ENCODE measurements at regions not wholly inside any gene's neighbourhood (a gene's known extent, or its start where the extent isn't known, plus 50 kb on each side); places are given as distances from the start of the nearest gene placed in this dataset.

DNA sequence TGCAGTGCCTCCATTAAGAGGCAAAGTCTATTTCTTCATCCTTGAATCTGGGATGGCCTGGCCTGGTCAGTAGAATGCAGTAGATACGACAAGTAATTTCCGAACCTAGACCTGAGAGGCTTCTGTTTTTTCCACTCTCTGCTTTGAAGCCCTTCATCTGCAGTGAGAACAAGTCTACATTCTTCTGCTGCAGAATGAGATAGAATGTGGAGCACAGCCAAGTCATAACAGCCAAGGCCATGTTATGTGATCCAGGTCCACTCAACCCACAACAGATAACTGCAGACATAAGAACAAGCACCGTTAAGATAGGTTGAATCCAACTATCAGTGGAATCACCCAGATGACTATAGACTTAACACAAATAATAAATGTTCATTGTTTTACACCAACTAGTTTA, 1297.7 kb downstream of the C4orf33 start:
- no peak for DNase-seq

GRCh38 chr4:130395871-130396270, 1299.9 kb downstream of the C4orf33 start:
- DNase-seq, result no peak

DNA sequence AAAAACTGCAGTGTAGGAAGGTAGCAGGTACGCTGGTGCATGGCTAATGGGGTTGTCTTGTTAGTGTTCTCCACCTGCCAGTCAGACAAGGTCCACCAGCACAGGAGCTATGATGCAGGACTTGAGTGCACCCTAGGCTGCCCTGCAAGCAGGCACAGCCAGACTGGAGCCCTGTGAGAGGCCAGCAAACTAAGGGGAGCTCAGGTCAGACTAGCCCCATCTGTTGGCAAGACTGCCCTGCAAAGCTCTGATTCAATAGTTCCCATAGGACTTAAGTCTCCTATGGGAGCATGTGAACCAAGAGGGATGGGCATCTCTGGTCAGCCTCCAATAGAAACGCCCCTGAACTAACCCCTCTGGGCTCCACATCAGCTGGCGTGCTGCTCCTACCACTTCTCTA, 1307.3 kb downstream of the C4orf33 start:
- no peak for DNase-seq

DNA sequence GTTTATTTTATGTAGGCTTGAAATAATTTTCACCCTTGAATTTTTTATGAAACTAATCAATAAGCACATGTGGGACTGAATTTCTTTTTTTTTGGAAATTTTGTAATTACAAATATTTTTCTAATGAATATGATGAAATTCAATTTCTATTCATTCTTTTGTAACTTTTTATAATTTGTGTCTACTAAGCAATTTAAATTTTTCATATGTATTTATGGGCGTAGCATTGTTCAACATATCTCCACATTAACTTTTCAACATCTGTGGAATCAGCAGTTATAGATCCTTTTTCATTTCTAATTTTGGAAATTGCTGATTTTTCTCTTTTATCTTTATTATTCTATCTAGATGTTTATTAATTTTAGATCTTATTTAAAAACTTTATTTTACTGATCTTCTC, 1320.3 kb downstream of the C4orf33 start:
- DNase-seq, result no peak

GRCh38 chr4:130419211-130419975, 1323.4 kb downstream of the C4orf33 start:
- DNase-seq, result no peak

GRCh38 chr4:130422261-130422660, 1326.3 kb downstream of the C4orf33 start:
- no peak for DNase-seq

DNA sequence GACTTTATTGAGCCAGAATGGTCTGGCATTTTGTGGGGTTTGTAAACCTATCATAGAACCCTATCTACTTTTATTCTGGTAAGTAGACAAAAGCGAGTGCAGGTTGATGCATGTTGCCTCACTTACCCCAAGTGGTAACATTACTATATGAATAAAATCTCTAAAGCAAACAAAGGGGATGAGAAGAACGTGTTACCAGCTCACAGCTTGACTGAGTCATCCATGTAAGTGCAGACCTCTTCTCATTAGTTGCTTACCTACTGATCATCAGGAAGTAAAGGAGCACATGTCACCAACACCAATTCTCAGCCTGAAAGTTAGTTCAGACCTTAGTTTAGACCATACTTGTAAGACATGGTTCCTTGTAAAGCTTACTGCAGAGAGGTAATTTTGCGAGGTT, 1328.3 kb downstream of the C4orf33 start:
- DNase-seq, result no peak

GRCh38 chr4:130432289-130432688, 1336.3 kb downstream of the C4orf33 start:
- no peak for DNase-seq

- no peak for DNase-seq
These were observed 1353.8 kb downstream of the C4orf33 start for GRCh38 chr4:130449741-130450140.

GRCh38 chr4:130468340-130468739, 1372.4 kb downstream of the C4orf33 start:
- no peak for DNase-seq

DNA sequence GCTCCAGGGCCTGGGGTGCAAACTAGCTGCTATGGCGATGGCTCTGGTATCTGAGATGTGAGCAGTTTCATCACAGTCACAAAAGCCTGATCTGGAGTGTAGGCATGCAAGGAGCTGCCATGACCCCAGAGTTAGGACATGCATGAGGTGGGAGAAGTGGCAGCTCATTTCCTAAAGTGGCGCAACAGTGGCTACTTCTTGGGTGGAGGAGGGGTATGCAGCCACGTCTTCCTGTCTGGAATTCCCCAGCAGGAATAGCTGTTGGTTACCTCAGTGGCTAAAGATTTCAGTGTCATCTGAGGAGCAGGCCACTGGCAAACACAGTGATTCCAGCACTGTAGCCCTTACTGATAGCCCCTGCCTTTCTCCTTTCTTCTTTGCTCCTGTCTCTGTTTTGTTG, 1382.5 kb downstream of the C4orf33 start:
- no peak for DNase-seq

- DNase-seq, result no peak
These were observed 1383.1 kb downstream of the C4orf33 start for GRCh38 chr4:130479020-130479419.

DNA sequence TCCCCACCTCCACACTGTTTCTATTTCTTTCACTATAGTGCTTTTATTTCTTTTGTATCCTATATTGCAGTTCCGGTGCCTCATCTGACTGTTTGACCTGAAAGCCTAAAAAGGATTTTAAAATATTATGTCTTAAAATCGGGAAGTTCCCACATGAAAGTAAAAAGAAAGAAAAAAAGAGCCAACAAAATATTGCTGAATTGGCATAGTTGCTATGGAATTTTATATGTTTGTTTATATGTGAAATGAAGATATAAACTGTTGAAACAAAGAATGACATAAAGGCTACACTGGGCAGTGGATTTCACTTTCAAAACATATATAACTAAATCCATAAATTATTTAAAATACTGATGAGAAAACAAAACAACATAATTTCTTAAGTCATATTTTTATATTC, 1383.7 kb downstream of the C4orf33 start:
- no peak for DNase-seq

DNA sequence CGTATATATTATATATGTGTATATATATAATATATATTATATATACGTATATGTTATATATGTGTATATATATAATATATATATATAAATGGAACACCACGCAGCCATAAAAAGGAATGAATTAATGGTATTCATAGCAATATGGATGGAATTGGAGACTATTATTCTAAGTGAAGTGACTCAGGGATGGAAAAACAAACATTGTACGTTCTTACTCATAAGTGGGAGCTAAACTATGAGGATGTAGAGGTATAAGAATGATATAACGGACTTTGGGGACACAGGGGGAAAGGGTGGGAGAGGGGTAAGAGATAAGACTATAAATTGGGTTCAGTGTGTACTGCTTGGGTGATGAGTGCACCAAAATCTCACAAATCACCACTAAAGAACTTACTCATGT, 1388.9 kb downstream of the C4orf33 start:
- DNase-seq, result no peak

DNA sequence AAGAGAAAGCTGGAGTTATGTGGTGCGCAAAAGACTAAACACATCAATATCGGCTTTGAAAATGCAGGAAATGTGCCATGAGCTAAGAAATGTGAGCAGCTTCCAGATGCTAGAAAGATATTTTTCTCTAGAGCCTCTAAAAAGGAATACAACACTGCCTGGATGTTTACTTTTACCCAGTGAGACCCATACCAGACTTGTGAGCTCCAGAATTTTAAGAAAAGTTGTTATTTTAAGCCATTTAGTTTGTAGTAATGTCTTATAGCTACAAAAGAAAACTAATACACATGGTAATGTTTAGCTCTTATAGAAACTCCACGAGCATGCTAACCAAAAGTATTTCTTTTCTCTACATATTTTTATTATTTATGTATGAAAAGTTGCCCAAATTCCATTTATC, 1389.4 kb downstream of the C4orf33 start:
- no peak for DNase-seq

- DNase-seq, result no peak
These were observed 1390.2 kb downstream of the C4orf33 start for GRCh38 chr4:130486186-130486585.

- DNase-seq, result no peak
These were observed 1390.9 kb downstream of the C4orf33 start for GRCh38 chr4:130486841-130487240.

DNA sequence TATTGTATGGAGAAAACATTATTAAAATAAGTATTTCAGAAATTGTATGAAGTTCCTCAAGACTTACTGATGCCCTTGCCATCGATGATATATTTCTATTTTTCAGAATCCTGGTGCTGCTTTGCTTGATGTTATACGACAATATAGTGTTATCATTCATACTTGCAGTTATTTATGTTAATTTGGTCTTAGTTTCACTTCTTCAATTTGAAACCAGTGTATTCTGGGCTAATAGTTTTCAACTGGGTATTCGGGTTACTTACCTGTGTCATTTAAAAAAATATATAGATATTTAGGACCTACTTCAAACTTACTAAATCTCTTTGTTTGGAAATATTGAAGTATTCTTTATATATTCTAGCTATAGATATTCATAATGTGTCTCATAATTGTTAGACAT, 1414.7 kb downstream of the C4orf33 start:
- no peak for DNase-seq

DNA sequence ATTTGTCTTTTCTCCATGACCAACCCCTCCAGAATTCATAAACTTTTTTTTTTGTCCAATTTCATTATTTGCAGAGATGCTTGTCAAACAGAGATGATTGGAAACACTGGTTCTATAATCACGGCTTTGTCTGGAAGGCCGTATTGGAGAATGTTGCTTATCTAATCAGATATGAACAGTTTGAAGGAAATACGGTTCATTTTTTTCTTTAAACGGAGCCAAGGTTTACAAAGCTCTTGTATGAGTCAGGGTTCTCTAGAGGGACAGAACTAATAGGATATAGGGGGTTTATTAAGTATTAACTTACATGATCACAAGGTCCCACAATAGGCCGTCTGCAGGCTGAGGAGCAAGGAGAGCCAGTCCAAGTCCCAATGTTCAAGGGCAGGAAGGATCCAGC, 1415.8 kb downstream of the C4orf33 start:
- DNase-seq, result no peak

DNA sequence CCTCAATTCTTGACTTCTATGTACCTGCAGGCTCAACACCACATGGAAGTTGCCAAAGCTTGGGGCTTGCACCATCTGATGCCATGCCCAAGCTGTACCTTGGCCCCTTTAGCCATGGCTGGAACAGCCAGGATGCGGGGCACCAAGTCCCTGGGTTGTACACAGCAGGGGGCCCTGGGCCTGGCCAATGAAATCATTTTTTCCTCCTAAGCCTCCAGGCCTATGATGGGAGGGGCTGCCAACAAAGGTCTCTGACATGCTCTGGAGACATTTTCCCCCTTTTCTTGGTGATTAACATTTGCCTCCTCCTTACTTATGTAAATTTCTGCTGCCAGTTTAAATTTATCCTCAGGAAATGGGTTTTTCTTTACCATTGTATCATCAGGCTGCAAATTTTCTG, 1428.1 kb downstream of the C4orf33 start:
- no peak for DNase-seq

GRCh38 chr4:130530505-130530904, 1434.6 kb downstream of the C4orf33 start:
- DNase-seq, result no peak

- no peak for DNase-seq
These were observed 1438.7 kb downstream of the C4orf33 start for GRCh38 chr4:130534651-130535050.

GRCh38 chr4:130542953-130543352, 1447.0 kb downstream of the C4orf33 start:
- no peak for DNase-seq

- no peak for DNase-seq
These were observed 1449.2 kb downstream of the C4orf33 start for GRCh38 chr4:130545171-130545570.

DNA sequence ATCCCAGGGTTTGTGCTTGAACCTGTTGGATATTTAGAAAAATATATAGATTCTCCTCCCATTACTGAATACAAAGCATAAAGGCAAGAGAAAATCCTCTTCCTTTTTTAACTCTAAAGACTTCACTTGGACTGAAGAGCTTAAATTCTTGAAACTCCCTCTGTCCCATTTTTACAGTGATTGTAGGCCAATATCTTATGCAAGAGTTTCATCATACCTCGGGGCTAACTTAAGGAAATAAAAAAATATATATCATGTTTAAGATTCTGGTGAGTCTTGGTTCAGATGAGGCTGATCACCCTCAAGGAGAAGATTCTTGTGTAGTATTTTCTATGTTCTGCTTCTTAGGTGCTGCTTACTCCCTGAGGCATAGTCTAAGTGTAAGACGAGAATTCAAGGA, 1449.6 kb downstream of the C4orf33 start:
- no peak for DNase-seq
